ENCODE measurements at regions not wholly inside any gene's neighbourhood (a gene's known extent, or its start where the extent isn't known, plus 50 kb on each side); places are given as distances from the start of the nearest gene placed in this dataset.

GRCh38 chr10:10517866-10518265 lies 499.8 kb upstream of the CELF2 start:
- intact Hi-C loops (cut with DNase I): no loop called here

DNA sequence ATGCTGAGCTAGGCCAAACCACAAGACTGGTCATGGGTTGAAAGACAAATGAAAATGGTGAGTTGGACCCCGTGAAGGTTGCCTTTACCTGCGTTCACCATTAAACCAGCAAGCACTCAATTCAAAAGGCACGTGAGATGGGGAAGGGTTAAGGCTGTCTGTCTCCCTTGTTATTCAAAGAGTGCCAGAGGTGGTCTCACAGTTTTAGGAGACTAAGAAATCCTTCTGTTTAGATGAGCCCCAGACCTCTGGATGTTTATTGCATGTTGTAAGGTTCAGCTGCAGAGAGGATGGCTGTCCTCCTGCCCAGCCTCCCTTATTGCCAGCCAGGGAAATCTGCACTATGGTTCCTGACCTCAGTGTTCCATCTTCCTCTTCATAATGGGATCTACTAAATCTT lies 498.0 kb upstream of the CELF2 start:
- 84 to 85% methylated on average over 3 of the region's 3 CpGs for WGBS, 2 donors
- intact Hi-C loops (cut with DNase I): no loop called here
- H3K27ac ChIP-seq: no peak overlapping the region
- H3K9me3 ChIP-seq: no peaks in the 10 kb centered on the region
- TF ChIP-seq CTCF (IDR thresholded peaks at IDR 0.05) (no peak), POLR2A (IDR thresholded peaks at IDR 0.05) (no peak)
- no peaks in the 10 kb centered on the region for H3K36me3 ChIP-seq
- no peaks in the 10 kb centered on the region for H3K4me1 ChIP-seq
- H3K4me3 ChIP-seq (replicated peaks in 1 of 3): no peak overlapping the region
- no peak for DNase-seq
- no peaks in the 10 kb centered on the region for H3K27me3 ChIP-seq

More at GRCh38 chr10:10517866-10518265, 499.8 kb upstream of the CELF2 start:
- no peak for TF ChIP-seq CTCF (IDR thresholded peaks at IDR 0.05)
- no peak for TF ChIP-seq POLR2A (IDR thresholded peaks at IDR 0.05)
- Histone ChIP-seq H3K4me3 (replicated peaks in 1 of 3) (no peak overlapping the region), H3K36me3 (no peaks in the 10 kb centered on the region), H3K9me3 (no peaks in the 10 kb centered on the region), H3K27ac (no peak overlapping the region), H3K4me1 (no peaks in the 10 kb centered on the region), H3K27me3 (no peaks in the 10 kb centered on the region)
- DNase-seq: no peak
- 66 to 71% methylated on average over 4 of the region's 4 CpGs for WGBS, 2 donors

DNA sequence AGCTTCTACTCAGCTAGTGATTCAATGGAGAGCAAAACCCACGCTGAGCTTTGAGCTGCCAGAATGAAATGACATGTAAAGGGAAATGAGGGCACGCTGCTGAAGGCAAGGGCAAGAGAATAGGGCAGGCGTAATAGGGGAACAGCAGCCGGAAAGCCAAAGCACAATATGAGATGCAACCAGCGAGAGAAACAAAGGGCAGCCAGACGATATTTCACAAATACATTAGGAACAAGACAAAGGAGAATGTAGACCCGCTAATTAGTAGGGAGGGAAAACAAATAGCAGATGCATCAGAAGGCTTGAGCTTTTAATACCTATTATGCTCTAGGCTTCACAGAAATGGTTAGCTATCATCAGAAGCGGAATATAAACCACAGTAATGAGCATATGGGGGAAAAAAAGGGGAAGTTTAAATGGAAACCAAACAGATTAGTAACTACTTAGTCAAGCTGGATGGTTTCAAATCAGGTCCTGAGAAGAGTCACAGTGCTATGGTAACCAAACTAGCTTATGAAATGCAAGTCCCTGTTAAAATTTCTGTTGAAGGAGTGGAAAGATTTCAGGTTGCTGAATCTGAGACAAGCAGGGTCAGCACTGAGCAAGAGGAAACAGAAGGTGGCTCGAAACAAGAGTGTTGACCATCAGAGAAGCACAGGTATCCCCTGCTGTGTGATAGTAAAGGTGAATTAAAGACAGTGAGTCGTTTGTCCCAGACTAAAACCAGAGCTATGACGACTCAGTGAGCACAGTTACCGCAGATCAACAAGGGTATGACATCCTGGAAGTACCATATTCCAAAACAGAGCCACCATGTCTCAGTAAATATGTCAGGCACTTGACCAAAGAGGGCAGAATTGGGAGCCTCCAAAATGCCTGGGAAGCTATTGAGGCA lies 496.9 kb upstream of the CELF2 start:
- Histone ChIP-seq H3K36me3 (no peaks in the 10 kb centered on the region), H3K4me1 (no peaks in the 10 kb centered on the region), H3K9me3 (no peaks in the 10 kb centered on the region), H3K27ac (no peak overlapping the region), H3K4me3 (replicated peaks in 1 of 3) (no peak overlapping the region), H3K27me3 (no peaks in the 10 kb centered on the region)
- no peak for DNase-seq
- WGBS, 2 donors: 79 to 84% methylated on average over 12 of the region's 12 CpGs
- intact Hi-C loops (cut with DNase I): no loop called here
- TF ChIP-seq CTCF (IDR thresholded peaks at IDR 0.05): no peak
- TF ChIP-seq POLR2A (IDR thresholded peaks at IDR 0.05): no peak

GRCh38 chr10:10526846-10527245 lies 490.8 kb upstream of the CELF2 start:
- intact Hi-C loops (cut with DNase I): no loop called here
- TF ChIP-seq POLR2A (IDR thresholded peaks at IDR 0.05) (no peak), CTCF (IDR thresholded peaks at IDR 0.05) (no peak)
- Histone ChIP-seq H3K27ac (no peak overlapping the region), H3K27me3 (no peaks in the 10 kb centered on the region), H3K4me3 (replicated peaks in 1 of 3) (no peak overlapping the region), H3K9me3 (no peaks in the 10 kb centered on the region), H3K4me1 (no peaks in the 10 kb centered on the region), H3K36me3 (no peaks in the 10 kb centered on the region)
- DNase-seq: no peak
- 74 to 84% methylated on average over 5 of the region's 5 CpGs for WGBS, 2 donors

- H3K4me1 ChIP-seq: no peaks in the 10 kb centered on the region
- no peaks in the 10 kb centered on the region for H3K27me3 ChIP-seq
- intact Hi-C loops (cut with DNase I): no loop called here
- no peak overlapping the region for H3K4me3 ChIP-seq (replicated peaks in 1 of 3)
- no peaks in the 10 kb centered on the region for H3K36me3 ChIP-seq
- 80 to 93% methylated on average over 2 of the region's 2 CpGs for WGBS, 2 donors
- TF ChIP-seq POLR2A (IDR thresholded peaks at IDR 0.05): no peak
- DNase-seq: no peak
- no peak overlapping the region for H3K27ac ChIP-seq
- no peaks in the 10 kb centered on the region for H3K9me3 ChIP-seq
These were observed 489.7 kb upstream of the CELF2 start for GRCh38 chr10:10527861-10528562.

Data from thyroid gland (tissue), 4 donors.